ENCODE measurements at regions not wholly inside any gene's neighbourhood (a gene's known extent, or its start where the extent isn't known, plus 50 kb on each side); places are given as distances from the start of the nearest gene placed in this dataset.

DNA sequence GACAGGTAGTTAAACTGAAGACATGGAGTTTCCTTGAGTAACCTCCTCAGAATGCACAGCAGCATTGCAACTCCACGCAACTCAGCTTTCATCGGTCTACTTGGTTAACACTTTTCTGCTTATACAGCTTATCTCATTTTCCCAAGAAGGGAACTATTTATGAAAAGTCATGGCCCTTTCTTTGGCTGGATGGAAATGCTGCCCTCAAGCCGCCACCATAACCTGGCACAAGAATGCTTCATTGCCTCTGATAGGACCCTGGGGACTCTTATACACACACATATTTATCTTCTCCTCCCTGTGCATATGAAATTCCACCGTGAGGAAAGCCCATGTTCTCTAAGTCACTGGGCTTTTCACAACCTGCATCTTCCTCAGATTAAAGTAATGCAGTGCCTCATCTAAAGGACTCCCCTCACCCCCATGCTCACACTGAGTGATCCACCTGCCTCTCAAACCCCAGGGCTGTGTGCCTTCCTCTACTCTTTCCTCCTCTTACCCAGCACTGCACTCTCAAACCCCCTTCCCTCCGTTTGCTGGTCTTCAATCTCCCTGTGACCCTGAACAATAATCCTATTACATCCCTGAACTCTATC is 192.0 kb upstream of the HNRNPA3 start:
- Histone ChIP-seq H3K9me3 (no peaks in the 10 kb centered on the region), H3K27ac (no peak overlapping the region), H3K27me3 (no peaks in the 10 kb centered on the region), H3K4me3 (no peak overlapping the region), H3K36me3 (no peaks in the 10 kb centered on the region), H3K4me1 (no peaks in the 10 kb centered on the region)
- DNase-seq (ENCODE audit: low spot score), result no peak
- TF ChIP-seq, protein P1, sequence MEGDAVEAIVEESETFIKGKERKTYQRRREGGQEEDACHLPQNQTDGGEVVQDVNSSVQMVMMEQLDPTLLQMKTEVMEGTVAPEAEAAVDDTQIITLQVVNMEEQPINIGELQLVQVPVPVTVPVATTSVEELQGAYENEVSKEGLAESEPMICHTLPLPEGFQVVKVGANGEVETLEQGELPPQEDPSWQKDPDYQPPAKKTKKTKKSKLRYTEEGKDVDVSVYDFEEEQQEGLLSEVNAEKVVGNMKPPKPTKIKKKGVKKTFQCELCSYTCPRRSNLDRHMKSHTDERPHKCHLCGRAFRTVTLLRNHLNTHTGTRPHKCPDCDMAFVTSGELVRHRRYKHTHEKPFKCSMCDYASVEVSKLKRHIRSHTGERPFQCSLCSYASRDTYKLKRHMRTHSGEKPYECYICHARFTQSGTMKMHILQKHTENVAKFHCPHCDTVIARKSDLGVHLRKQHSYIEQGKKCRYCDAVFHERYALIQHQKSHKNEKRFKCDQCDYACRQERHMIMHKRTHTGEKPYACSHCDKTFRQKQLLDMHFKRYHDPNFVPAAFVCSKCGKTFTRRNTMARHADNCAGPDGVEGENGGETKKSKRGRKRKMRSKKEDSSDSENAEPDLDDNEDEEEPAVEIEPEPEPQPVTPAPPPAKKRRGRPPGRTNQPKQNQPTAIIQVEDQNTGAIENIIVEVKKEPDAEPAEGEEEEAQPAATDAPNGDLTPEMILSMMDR (IDR thresholded peaks at IDR 0.05), result no peak

DNA sequence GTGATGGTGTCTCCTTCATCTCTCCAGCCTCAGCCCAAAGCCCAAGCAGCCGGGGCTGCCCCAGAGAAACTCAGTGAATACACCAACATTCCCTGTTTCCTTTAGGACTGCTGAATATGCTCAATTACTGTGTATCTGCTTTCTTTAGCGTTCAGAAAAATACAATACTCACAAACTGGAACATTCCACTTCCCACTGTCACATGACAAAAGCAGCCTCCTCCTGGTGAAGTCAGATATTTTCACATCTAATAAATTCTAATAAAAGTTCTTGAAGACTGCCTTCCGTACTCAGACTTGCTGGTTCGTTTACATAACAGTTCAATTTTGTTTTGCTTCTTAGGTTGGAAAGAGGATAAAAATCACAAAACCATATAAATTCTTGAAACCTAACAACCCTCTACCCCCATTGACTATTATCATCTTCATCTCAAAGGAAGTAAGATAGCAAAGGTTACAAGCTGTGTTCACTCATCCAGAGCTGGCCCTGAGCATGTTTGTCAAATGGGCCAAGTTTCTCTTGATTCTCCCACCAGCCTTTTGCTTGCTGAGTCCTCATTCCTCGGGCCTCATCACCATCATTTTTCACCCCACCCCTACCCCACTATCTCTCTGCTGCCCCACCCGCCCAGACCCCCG is 190.8 kb upstream of the HNRNPA3 start:
- H3K4me1 ChIP-seq, result no peaks in the 10 kb centered on the region
- no peaks in the 10 kb centered on the region for H3K36me3 ChIP-seq
- no peak overlapping the region for H3K27ac ChIP-seq
- no peaks in the 10 kb centered on the region for H3K27me3 ChIP-seq
- no peaks in the 10 kb centered on the region for H3K9me3 ChIP-seq
- no peak for DNase-seq (ENCODE audit: low spot score)
- TF ChIP-seq, protein P1 (IDR thresholded peaks at IDR 0.05), result no peak
- no peak overlapping the region for H3K4me3 ChIP-seq

DNA sequence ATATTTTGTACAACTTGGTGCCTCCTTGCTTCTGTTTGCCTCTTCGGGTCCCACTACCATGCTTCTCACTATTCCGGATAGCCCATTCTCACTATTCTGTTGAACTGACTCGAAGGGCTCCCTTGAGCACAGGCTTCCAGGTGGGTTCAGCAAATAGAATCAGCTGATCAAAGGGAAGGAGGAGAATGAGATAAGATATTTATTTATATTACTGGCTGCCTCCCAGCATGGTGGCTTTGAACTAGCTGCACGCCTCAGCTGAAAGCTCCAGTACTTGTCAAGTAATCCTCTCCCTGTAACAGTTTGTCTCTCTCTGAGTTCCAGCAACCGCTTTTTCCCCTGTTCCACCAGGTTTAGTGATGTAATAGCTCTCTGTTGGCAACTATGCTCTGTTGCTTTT is 187.8 kb upstream of the HNRNPA3 start:
- no peaks in the 10 kb centered on the region for H3K4me1 ChIP-seq
- no peak overlapping the region for H3K27ac ChIP-seq
- H3K9me3 ChIP-seq, result no peaks in the 10 kb centered on the region
- no peak for DNase-seq (ENCODE audit: low spot score)
- no peaks in the 10 kb centered on the region for H3K36me3 ChIP-seq
- no peak overlapping the region for H3K4me3 ChIP-seq
- H3K27me3 ChIP-seq, result no peaks in the 10 kb centered on the region
- TF ChIP-seq, protein P1 (IDR thresholded peaks at IDR 0.05), result no peak

DNA sequence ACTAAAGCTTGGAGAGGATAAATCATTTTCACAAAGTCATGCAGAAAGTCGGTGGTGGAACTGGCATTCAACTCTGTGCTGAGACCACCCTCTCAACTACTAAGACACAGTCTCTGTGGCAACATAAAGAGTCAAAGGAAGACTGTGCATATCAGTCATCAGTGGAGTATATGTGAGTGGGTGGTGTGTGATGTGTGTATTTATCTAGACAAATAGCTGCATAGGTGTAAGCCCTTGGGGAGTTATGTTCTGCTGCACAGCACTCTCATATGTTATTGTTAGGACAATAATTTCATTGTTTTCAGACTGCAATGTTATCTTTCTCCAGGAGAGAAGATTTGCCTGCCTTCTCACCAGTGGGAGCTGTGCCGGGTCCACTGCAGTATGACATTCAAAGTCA is 186.3 kb upstream of the HNRNPA3 start:
- no peaks in the 10 kb centered on the region for H3K36me3 ChIP-seq
- no peaks in the 10 kb centered on the region for H3K4me1 ChIP-seq
- no peak for DNase-seq (ENCODE audit: low spot score)
- no peaks in the 10 kb centered on the region for H3K9me3 ChIP-seq
- no peak overlapping the region for H3K27ac ChIP-seq
- no peaks in the 10 kb centered on the region for H3K27me3 ChIP-seq
- H3K4me3 ChIP-seq, result no peak overlapping the region
- TF ChIP-seq, protein P1 (IDR thresholded peaks at IDR 0.05), result no peak

DNA sequence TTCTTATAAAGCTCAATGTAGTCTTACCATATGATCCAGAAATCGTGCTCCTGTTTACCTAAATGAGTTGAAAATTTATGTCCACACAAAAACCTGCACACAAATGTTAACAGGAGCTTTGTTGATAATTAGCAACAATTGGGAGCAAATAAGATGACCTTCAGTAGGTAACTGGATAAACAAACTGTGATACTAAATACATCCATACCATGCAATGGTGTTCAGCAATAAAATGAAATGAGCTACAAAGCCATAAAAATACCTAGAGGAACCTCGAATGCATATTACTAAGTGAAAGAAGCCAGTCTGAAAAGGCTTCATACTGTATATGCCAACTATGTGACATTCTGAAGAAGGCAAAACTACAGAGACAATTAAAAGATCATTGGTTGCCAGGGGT is 185.6 kb upstream of the HNRNPA3 start:
- no peak for DNase-seq (ENCODE audit: low spot score)
- TF ChIP-seq, protein P1 (IDR thresholded peaks at IDR 0.05), result no peak
- H3K27me3 ChIP-seq, result no peaks in the 10 kb centered on the region
- no peaks in the 10 kb centered on the region for H3K4me1 ChIP-seq
- no peak overlapping the region for H3K27ac ChIP-seq
- H3K9me3 ChIP-seq, result no peaks in the 10 kb centered on the region
- no peaks in the 10 kb centered on the region for H3K36me3 ChIP-seq
- H3K4me3 ChIP-seq, result no peak overlapping the region

DNA sequence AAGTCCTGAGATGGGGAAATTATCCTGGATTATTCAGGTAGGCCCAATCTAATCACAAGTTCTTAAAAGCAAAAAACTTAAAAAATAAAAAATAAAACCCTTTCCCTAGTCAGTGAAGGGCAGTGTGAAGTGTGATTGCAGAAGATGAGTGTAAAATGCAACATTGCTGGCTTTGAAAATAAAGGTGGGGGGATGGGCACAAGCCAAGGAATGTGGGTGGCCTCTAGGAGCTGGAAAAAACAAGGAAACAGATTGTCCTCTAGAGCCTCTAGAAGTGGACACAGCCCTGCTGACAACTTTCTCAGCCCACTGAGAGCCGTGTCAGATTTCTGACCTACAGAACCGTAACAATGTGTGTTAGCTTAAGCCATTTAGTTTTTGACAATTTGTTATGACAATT is 184.3 kb upstream of the HNRNPA3 start:
- Histone ChIP-seq H3K9me3 (no peaks in the 10 kb centered on the region), H3K4me1 (no peaks in the 10 kb centered on the region), H3K27me3 (no peaks in the 10 kb centered on the region), H3K36me3 (no peaks in the 10 kb centered on the region), H3K4me3 (no peak overlapping the region), H3K27ac (no peak overlapping the region)
- no peak for DNase-seq (ENCODE audit: low spot score)
- TF ChIP-seq, protein P1 (IDR thresholded peaks at IDR 0.05), result no peak
